ENCODE measurements at regions not wholly inside any gene's neighbourhood (a gene's known extent, or its start where the extent isn't known, plus 50 kb on each side); places are given as distances from the start of the nearest gene placed in this dataset.

- TF ChIP-seq GATA2 (CRISPR knock-in tag; IDR thresholded peaks at IDR 0.05), result peak; percentile 30; the same call in 1 of the 2 replicates
- TF ChIP-seq RCOR1 (IDR thresholded peaks at IDR 0.05; ENCODE audit: borderline replicate concordance in 1 of 2, low read depth in 2 of 2, low read length in 2 of 2), result peak in 1 of 2 experiments; percentile 8; a peak in 2 of 4 replicates
- TF ChIP-seq, protein P1, sequence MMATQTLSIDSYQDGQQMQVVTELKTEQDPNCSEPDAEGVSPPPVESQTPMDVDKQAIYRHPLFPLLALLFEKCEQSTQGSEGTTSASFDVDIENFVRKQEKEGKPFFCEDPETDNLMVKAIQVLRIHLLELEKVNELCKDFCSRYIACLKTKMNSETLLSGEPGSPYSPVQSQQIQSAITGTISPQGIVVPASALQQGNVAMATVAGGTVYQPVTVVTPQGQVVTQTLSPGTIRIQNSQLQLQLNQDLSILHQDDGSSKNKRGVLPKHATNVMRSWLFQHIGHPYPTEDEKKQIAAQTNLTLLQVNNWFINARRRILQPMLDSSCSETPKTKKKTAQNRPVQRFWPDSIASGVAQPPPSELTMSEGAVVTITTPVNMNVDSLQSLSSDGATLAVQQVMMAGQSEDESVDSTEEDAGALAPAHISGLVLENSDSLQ (IDR thresholded peaks at IDR 0.05), result peak; percentile 34; the same call in 1 of the 2 replicates
- no peak for TF ChIP-seq NFIX (CRISPR knock-in tag; IDR thresholded peaks at IDR 0.05; ENCODE audit: low read depth)
- TF ChIP-seq, protein P2, sequence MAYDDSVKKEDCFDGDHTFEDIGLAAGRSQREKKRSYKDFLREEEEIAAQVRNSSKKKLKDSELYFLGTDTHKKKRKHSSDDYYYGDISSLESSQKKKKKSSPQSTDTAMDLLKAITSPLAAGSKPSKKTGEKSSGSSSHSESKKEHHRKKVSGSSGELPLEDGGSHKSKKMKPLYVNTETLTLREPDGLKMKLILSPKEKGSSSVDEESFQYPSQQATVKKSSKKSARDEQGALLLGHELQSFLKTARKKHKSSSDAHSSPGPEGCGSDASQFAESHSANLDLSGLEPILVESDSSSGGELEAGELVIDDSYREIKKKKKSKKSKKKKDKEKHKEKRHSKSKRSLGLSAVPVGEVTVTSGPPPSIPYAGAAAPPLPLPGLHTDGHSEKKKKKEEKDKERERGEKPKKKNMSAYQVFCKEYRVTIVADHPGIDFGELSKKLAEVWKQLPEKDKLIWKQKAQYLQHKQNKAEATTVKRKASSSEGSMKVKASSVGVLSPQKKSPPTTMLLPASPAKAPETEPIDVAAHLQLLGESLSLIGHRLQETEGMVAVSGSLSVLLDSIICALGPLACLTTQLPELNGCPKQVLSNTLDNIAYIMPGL (CRISPR knock-in tag; IDR thresholded peaks at IDR 0.05), result no peak
- TF ChIP-seq KDM1A (IDR thresholded peaks at IDR 0.05), result peak in 1 of 2 experiments; percentile 36; a peak in 1 of 4 replicates
- TF ChIP-seq ZNF165 (CRISPR knock-in tag; IDR thresholded peaks at IDR 0.05; ENCODE audit: borderline replicate concordance), result no peak
- no peak for TF ChIP-seq ZNF76 (CRISPR knock-in tag; IDR thresholded peaks at IDR 0.05; ENCODE audit: borderline replicate concordance)
- no peak for TF ChIP-seq HIVEP1 (CRISPR knock-in tag; IDR thresholded peaks at IDR 0.05)
- TF ChIP-seq EHMT2 (IDR thresholded peaks at IDR 0.05), result 0 out of 2 replicates have a peak, but pooled peaks have one; percentile 19
- no peak for TF ChIP-seq GATAD2B (IDR thresholded peaks at IDR 0.05; ENCODE audit: borderline replicate concordance)
- TF ChIP-seq ELF2 (CRISPR knock-in tag; IDR thresholded peaks at IDR 0.05), result no peak
- TF ChIP-seq NKRF (IDR thresholded peaks at IDR 0.05; ENCODE audit: borderline replicate concordance), result no peak
These were observed 56.6 kb upstream of the MYO16 start (continued) for GRCh38 chr13:108572782-108573211.

All from K562 (cell line).